CD4-positive, alpha-beta memory T cell (primary cell): ENCODE measurements at regions not wholly inside any gene's neighbourhood (a gene's known extent, or its start where the extent isn't known, plus 50 kb on each side); places are given as distances from the start of the nearest gene placed in this dataset.
A peak's percentile ranks its signal among the peaks of the same experiment; 100 is the strongest.

Experiments used
- CTCF ChIA-PET: fragments of 350-600 bp; sonication (Branson Sonifier 250); formaldehyde crosslinking; loops from one replicate; lab custom pipeline; 2021; ENCODE audit warnings: inconsistent platforms; ENCODE audit not compliant: partially characterized antibody; lab: Charles Lee
- POLR2A ChIA-PET: fragments of 350-600 bp; sonication (Branson Sonifier 250); formaldehyde crosslinking; loops from one replicate; lab custom pipeline; 2021; ENCODE audit not compliant: partially characterized antibody; lab: Charles Lee
- DNase-seq, 5 donors: peaks; one replicate each; pipeline versions ENCODE4 v3.0.0 to v3.0.0-alpha.2; 2020 to 2022; ENCODE audit warnings: mixed read lengths in 1 of 5
- H3K27ac ChIP-seq: one replicate; pipeline ENCODE4 v1.7.0; 2013; ENCODE audit warnings: low read depth, low read length
- H3K27me3 ChIP-seq: 2 replicates; pipeline ENCODE4 v1.7.0; 2013; ENCODE audit warnings: mild to moderate bottlenecking, low read length, moderate library complexity; ENCODE audit not compliant: insufficient read depth
- H3K36me3 ChIP-seq: 2 replicates; pipeline ENCODE4 v1.7.0; 2013; ENCODE audit warnings: mild to moderate bottlenecking, low read length, moderate library complexity; ENCODE audit not compliant: insufficient read depth
- H3K4me1 ChIP-seq: 2 replicates; pipeline ENCODE4 v1.7.0; 2013; ENCODE audit warnings: mild to moderate bottlenecking, low read length, moderate library complexity; ENCODE audit not compliant: insufficient read depth
- H3K4me3 ChIP-seq, 2 donors: one replicate each; pipeline ENCODE4 v1.7.0; 2013; ENCODE audit warnings: low read length in 2 of 2, mild to moderate bottlenecking in 1 of 2
- H3K9me3 ChIP-seq, 2 donors: one replicate each; pipeline ENCODE4 v1.7.0; 2013; ENCODE audit warnings: low read length in 2 of 2, control low read depth in 1 of 2; ENCODE audit not compliant: control insufficient read depth in 1 of 2
- H3K27ac Mint-ChIP-seq, 7 donors: one replicate each; pipeline ENCODE4 v1.8.0; 2020 to 2021; ENCODE audit warnings: mixed read lengths in 7 of 7, mild to moderate bottlenecking in 6 of 7, inconsistent platforms in 3 of 7, moderate library complexity in 3 of 7
- H3K27me3 Mint-ChIP-seq, 2 donors: one replicate each; pipeline ENCODE4 v1.8.0; 2020 to 2021; ENCODE audit warnings: mixed read lengths in 2 of 2
- H3K36me3 Mint-ChIP-seq, 2 donors: one replicate each; pipeline ENCODE4 v1.8.0; 2020 to 2021; ENCODE audit warnings: mixed read lengths in 2 of 2, inconsistent platforms in 1 of 2, mild to moderate bottlenecking in 1 of 2
- H3K4me1 Mint-ChIP-seq, 4 donors: one replicate each; pipeline ENCODE4 v1.8.0; 2020 to 2021; ENCODE audit warnings: mixed read lengths in 4 of 4, mild to moderate bottlenecking in 1 of 4
- H3K4me3 Mint-ChIP-seq, 8 donors: one replicate each; pipeline ENCODE4 v1.8.0; 2020 to 2021; ENCODE audit warnings: mixed read lengths in 8 of 8, mild to moderate bottlenecking in 7 of 8, moderate library complexity in 6 of 8, inconsistent platforms in 3 of 8
- H3K9me3 Mint-ChIP-seq, 8 donors: one replicate each; pipeline ENCODE4 v1.8.0; 2020 to 2021; ENCODE audit warnings: mixed read lengths in 8 of 8, mild to moderate bottlenecking in 5 of 8, inconsistent platforms in 3 of 8, moderate library complexity in 1 of 8
- intact Hi-C: fragments of 100-400 bp; cut with micrococcal nuclease; formaldehyde crosslinking; loops from one replicate; pipeline ENCODE4 v1.15.1; 2023

GRCh38 chr2:172674034-172674967, 61.3 kb upstream of the RAPGEF4 start:
- Mint-ChIP-seq H3K4me1 (peaks cover 0 to 3% (median under 1%) of the 10 kb centered on the region in 4 donors), H3K27me3 (peaks cover 2 to 11% of the 10 kb centered on the region in 2 donors), H3K36me3 (no peaks in the 10 kb centered on the region), H3K27ac (no peak overlapping the region), H3K4me3 (peak overlapping the region in 4 of 8 donors; percentile 2 to 58 (median 38)), H3K9me3 (peaks cover 0 to 6% (median 0%) of the 10 kb centered on the region in 8 donors)
- H3K9me3 ChIP-seq = no peaks in the 10 kb centered on the region
- POLR2A ChIA-PET = no interaction called here
- H3K27ac ChIP-seq = no peak overlapping the region
- intact Hi-C loops = loop anchor here (10.0 kb wide), 1 partner anchor 500 kb away; no protein-coding TSS in a partner anchor
- H3K27me3 ChIP-seq = no peaks in the 10 kb centered on the region
- H3K4me1 ChIP-seq = peaks cover 4% of the 10 kb centered on the region
- DNase-seq = peak in 3 of 5 donors; percentile 6 to 15 (median 6)
- H3K4me3 ChIP-seq = no peak overlapping the region
- H3K36me3 ChIP-seq = no peaks in the 10 kb centered on the region
- CTCF ChIA-PET = interaction anchor here (0.7 to 1.5 kb wide), 8 partner anchors 11 to 1100 kb away, joined by 3 to 5 read pairs (median 3); no protein-coding TSS in a partner anchor

DNA sequence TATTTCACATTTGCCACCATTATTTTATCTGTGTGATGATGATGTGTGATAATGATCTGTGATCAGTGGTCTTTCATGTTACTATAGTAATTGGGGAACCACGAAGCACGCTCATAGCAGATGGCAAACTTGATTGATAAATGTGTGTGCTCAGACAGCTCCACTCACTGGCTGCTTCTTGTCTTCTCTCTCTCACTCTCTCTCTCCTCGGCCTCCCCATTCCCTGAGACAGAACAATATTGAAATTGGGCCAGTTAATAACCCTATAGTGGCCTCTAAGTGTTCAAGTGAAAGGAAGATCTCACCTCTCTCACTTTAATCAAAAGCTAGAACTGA, 60.7 kb upstream of the RAPGEF4 start:
- peaks cover 4% of the 10 kb centered on the region for H3K4me1 ChIP-seq
- ChIA-PET CTCF (interaction anchor here (1.0 to 1.5 kb wide), 3 partner anchors 503 to 1101 kb away, joined by 3 to 4 read pairs (median 3); no protein-coding TSS in a partner anchor), POLR2A (no interaction called here)
- intact Hi-C loops = loop anchor here (10.0 kb wide), 1 partner anchor 500 kb away; no protein-coding TSS in a partner anchor
- H3K27me3 Mint-ChIP-seq = peaks cover 2 to 11% of the 10 kb centered on the region in 2 donors
- H3K9me3 Mint-ChIP-seq = peaks cover 0 to 6% (median 0%) of the 10 kb centered on the region in 8 donors
- no peaks in the 10 kb centered on the region for H3K36me3 Mint-ChIP-seq
- no peak overlapping the region for H3K4me3 ChIP-seq
- H3K4me1 Mint-ChIP-seq = peaks cover 0 to 3% (median under 1%) of the 10 kb centered on the region in 4 donors
- peak overlapping the region in 1 of 8 donors; percentile 25 for H3K4me3 Mint-ChIP-seq
- H3K27ac ChIP-seq = no peak overlapping the region
- H3K27me3 ChIP-seq = no peaks in the 10 kb centered on the region
- no peak for DNase-seq
- H3K9me3 ChIP-seq = no peaks in the 10 kb centered on the region
- H3K36me3 ChIP-seq = no peaks in the 10 kb centered on the region
- no peak overlapping the region for H3K27ac Mint-ChIP-seq

DNA sequence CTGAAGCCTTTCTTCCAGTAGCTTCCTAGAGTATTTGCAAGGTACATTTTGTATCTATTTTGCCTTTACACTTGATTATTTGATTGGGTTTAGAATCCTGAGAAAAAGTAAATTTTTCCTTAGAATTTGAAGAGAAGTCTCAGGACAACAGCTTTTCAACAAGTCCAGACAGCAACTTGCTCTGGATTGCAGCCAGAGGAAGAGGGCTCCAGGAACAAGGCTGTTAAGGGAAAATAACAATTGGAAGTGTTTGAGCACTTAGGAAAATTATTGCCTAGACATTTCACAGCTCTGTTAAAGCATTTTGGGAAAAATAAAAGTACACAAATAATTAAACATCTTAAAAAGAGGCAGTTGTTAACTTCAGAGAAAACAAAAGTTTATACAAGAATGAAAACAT, 58.3 kb upstream of the RAPGEF4 start:
- peaks cover 4% of the 10 kb centered on the region for H3K4me1 ChIP-seq
- peaks cover 0 to 6% (median under 1%) of the 10 kb centered on the region in 8 donors for H3K9me3 Mint-ChIP-seq
- no peaks in the 10 kb centered on the region for H3K36me3 Mint-ChIP-seq
- intact Hi-C loops = loop anchor here (10.0 kb wide), 1 partner anchor 503 kb away; no protein-coding TSS in a partner anchor
- H3K4me3 ChIP-seq = no peak overlapping the region
- H3K4me1 Mint-ChIP-seq = peaks cover 0 to 3% (median under 1%) of the 10 kb centered on the region in 4 donors
- POLR2A ChIA-PET = no interaction called here
- CTCF ChIA-PET = no interaction called here
- H3K27ac ChIP-seq = no peak overlapping the region
- no peaks in the 10 kb centered on the region for H3K27me3 ChIP-seq
- H3K27ac Mint-ChIP-seq = no peak overlapping the region
- no peak for DNase-seq
- no peaks in the 10 kb centered on the region for H3K36me3 ChIP-seq
- peaks cover 0 to 11% of the 10 kb centered on the region in 2 donors for H3K27me3 Mint-ChIP-seq
- no peaks in the 10 kb centered on the region for H3K9me3 ChIP-seq
- no peak overlapping the region for H3K4me3 Mint-ChIP-seq

DNA sequence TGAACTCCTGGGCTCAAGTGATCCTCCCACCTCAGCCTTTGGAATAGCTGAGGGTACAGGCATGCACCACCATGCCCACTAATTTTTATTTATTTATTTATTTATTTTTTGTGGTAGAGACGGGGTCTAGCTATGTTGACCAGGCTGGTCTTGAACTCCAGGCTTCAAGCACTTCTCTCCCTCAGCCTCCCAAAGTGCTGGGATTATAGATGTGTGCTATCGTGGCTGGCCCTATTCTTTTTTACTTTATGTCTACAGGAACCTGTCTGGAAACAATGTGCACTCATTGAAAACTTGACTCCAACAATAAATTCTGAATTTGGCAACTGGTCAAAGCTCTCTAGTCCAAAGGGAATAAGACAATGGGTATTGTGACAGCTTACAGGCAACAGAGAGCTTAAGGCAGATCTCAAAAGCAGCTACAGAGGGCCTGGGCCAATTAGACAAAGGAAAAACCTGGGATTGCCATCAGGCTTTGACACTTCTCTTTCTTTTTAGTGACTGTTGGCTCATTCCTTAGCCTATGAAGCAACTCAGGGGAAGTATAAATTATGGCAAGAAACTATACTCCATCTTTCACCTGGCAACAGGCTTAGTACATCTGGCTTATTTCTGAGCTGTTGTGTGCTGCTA, 55.1 kb upstream of the RAPGEF4 start:
- Histone ChIP-seq H3K4me3 (no peak overlapping the region), H3K36me3 (no peaks in the 10 kb centered on the region), H3K4me1 (no peaks in the 10 kb centered on the region), H3K27ac (no peak overlapping the region), H3K27me3 (no peaks in the 10 kb centered on the region), H3K9me3 (no peaks in the 10 kb centered on the region)
- no peaks in the 10 kb centered on the region for H3K36me3 Mint-ChIP-seq
- ChIA-PET POLR2A (no interaction called here), CTCF (no interaction called here)
- H3K4me1 Mint-ChIP-seq = no peaks in the 10 kb centered on the region
- intact Hi-C loops = no loop called here
- H3K27ac Mint-ChIP-seq = no peak overlapping the region
- no peak for DNase-seq
- no peak overlapping the region for H3K4me3 Mint-ChIP-seq
- peaks cover 0 to 6% (median 5%) of the 10 kb centered on the region in 8 donors for H3K9me3 Mint-ChIP-seq
- H3K27me3 Mint-ChIP-seq = peaks cover 0 to 3% of the 10 kb centered on the region in 2 donors

GRCh38 chr2:172685467-172685866, 50.2 kb upstream of the RAPGEF4 start:
- intact Hi-C loops = no loop called here
- Histone ChIP-seq H3K4me3 (no peak overlapping the region), H3K36me3 (no peaks in the 10 kb centered on the region), H3K27me3 (no peaks in the 10 kb centered on the region), H3K9me3 (no peaks in the 10 kb centered on the region), H3K27ac (no peak overlapping the region), H3K4me1 (no peaks in the 10 kb centered on the region)
- no peak for DNase-seq
- H3K4me1 Mint-ChIP-seq = peaks cover 0 to 2% (median under 1%) of the 10 kb centered on the region in 4 donors
- ChIA-PET POLR2A (no interaction called here), CTCF (no interaction called here)
- no peak overlapping the region for H3K27ac Mint-ChIP-seq
- peaks cover 0 to 2% of the 10 kb centered on the region in 2 donors for H3K36me3 Mint-ChIP-seq
- peaks cover 8 to 15% of the 10 kb centered on the region in 2 donors for H3K27me3 Mint-ChIP-seq
- no peak overlapping the region for H3K4me3 Mint-ChIP-seq
- peaks cover 2 to 17% (median 10%) of the 10 kb centered on the region in 8 donors for H3K9me3 Mint-ChIP-seq
